ENCODE measurements at regions not wholly inside any gene's neighbourhood (a gene's known extent, or its start where the extent isn't known, plus 50 kb on each side); places are given as distances from the start of the nearest gene placed in this dataset.
"Not testable (repeated sequence)": the region's sequence is repeated elsewhere in the genome, so short reads cannot be mapped to it uniquely, and the experiment has no call there.

GRCh38 chr2:10224734-10225133 is 78.0 kb upstream of the HPCAL1 start:
- no peaks in the 10 kb centered on the region for H3K36me3 ChIP-seq (ENCODE audit: control insufficient read depth in 3 of 3, insufficient read depth in 2 of 3, low read depth in 1 of 3, low read length in 3 of 3)
- 79 to 91% (median 86%) methylated on average over 7 of the region's 7 CpGs for WGBS, 3 donors
- no peak overlapping the region for H3K27ac ChIP-seq (ENCODE audit: low read depth in 1 of 3, low read length in 2 of 3)
- no peak for FAIRE-seq
- no peaks in the 10 kb centered on the region for H3K27me3 ChIP-seq (ENCODE audit: control insufficient read depth in 3 of 3, insufficient read depth in 3 of 3, low read length in 3 of 3)
- no peak for DNase-seq
- no peak overlapping the region for H3K4me3 ChIP-seq (ENCODE audit: low read depth in 1 of 3, low read length in 3 of 3)
- H3K9me3 ChIP-seq (ENCODE audit: control insufficient read depth in 2 of 2, insufficient read depth in 1 of 2, low read depth in 1 of 2, low read length in 1 of 2) = no peaks in the 10 kb centered on the region
- peaks cover 2 to 46% (median 4%) of the 10 kb centered on the region in 3 donors for H3K4me1 ChIP-seq (ENCODE audit: control insufficient read depth in 3 of 3, insufficient read depth in 2 of 3, low read depth in 1 of 3, low read length in 2 of 3)

- WGBS, 3 donors = 18 to 64% (median 39%) methylated on average over 15 of the region's 15 CpGs
- H3K4me1 ChIP-seq (ENCODE audit: control insufficient read depth in 3 of 3, insufficient read depth in 2 of 3, low read depth in 1 of 3, low read length in 2 of 3) = peaks cover 2 to 48% (median 4%) of the 10 kb centered on the region in 3 donors
- no peaks in the 10 kb centered on the region for H3K27me3 ChIP-seq (ENCODE audit: control insufficient read depth in 3 of 3, insufficient read depth in 3 of 3, low read length in 3 of 3)
- no peak overlapping the region for H3K4me3 ChIP-seq (ENCODE audit: low read depth in 1 of 3, low read length in 3 of 3)
- peak overlapping the region in 2 of 3 donors; percentile 9 to 23 for H3K27ac ChIP-seq (ENCODE audit: low read depth in 1 of 3, low read length in 2 of 3)
- FAIRE-seq (no peak), DNase-seq (peak; percentile 63 to 67)
- no peaks in the 10 kb centered on the region for H3K9me3 ChIP-seq (ENCODE audit: control insufficient read depth in 2 of 2, insufficient read depth in 1 of 2, low read depth in 1 of 2, low read length in 1 of 2)
- no peaks in the 10 kb centered on the region for H3K36me3 ChIP-seq (ENCODE audit: control insufficient read depth in 3 of 3, insufficient read depth in 2 of 3, low read depth in 1 of 3, low read length in 3 of 3)
These were observed 77.2 kb upstream of the HPCAL1 start for GRCh38 chr2:10225291-10226037.

GRCh38 chr2:10226038-10226724 is 76.5 kb upstream of the HPCAL1 start:
- FAIRE-seq = no peak
- H3K27ac ChIP-seq (ENCODE audit: low read depth in 1 of 3, low read length in 2 of 3) = peak overlapping the region in 1 of 3 donors; percentile 13
- DNase-seq = peak; percentile 63 to 72
- H3K27me3 ChIP-seq (ENCODE audit: control insufficient read depth in 3 of 3, insufficient read depth in 3 of 3, low read length in 3 of 3) = no peaks in the 10 kb centered on the region
- peaks cover 2 to 48% (median 4%) of the 10 kb centered on the region in 3 donors for H3K4me1 ChIP-seq (ENCODE audit: control insufficient read depth in 3 of 3, insufficient read depth in 2 of 3, low read depth in 1 of 3, low read length in 2 of 3)
- H3K36me3 ChIP-seq (ENCODE audit: control insufficient read depth in 3 of 3, insufficient read depth in 2 of 3, low read depth in 1 of 3, low read length in 3 of 3) = no peaks in the 10 kb centered on the region
- no peak overlapping the region for H3K4me3 ChIP-seq (ENCODE audit: low read depth in 1 of 3, low read length in 3 of 3)
- 32 to 68% (median 45%) methylated on average over 19 of the region's 19 CpGs for WGBS, 3 donors
- no peaks in the 10 kb centered on the region for H3K9me3 ChIP-seq (ENCODE audit: control insufficient read depth in 2 of 2, insufficient read depth in 1 of 2, low read depth in 1 of 2, low read length in 1 of 2)

GRCh38 chr2:10228611-10229365 is 73.9 kb upstream of the HPCAL1 start:
- DNase-seq (peak; percentile 87 to 94), FAIRE-seq (no peak)
- Histone ChIP-seq H3K36me3 (ENCODE audit: control insufficient read depth in 3 of 3, insufficient read depth in 2 of 3, low read depth in 1 of 3, low read length in 3 of 3) (no peaks in the 10 kb centered on the region), H3K4me3 (ENCODE audit: low read depth in 1 of 3, low read length in 3 of 3) (no peak overlapping the region), H3K27ac (ENCODE audit: low read depth in 1 of 3, low read length in 2 of 3) (peak overlapping the region in 2 of 3 donors; percentile 74 to 76), H3K9me3 (ENCODE audit: control insufficient read depth in 2 of 2, insufficient read depth in 1 of 2, low read depth in 1 of 2, low read length in 1 of 2) (no peaks in the 10 kb centered on the region), H3K4me1 (ENCODE audit: control insufficient read depth in 3 of 3, insufficient read depth in 2 of 3, low read depth in 1 of 3, low read length in 2 of 3) (peaks cover 2 to 48% (median 4%) of the 10 kb centered on the region in 3 donors), H3K27me3 (ENCODE audit: control insufficient read depth in 3 of 3, insufficient read depth in 3 of 3, low read length in 3 of 3) (no peaks in the 10 kb centered on the region)
- 14 to 59% (median 37%) methylated on average over 19 to 20 of the region's 20 CpGs for WGBS, 3 donors

GRCh38 chr2:10229462-10230099 is 73.1 kb upstream of the HPCAL1 start:
- no peak overlapping the region for H3K4me3 ChIP-seq (ENCODE audit: low read depth in 1 of 3, low read length in 3 of 3)
- 58 to 74% (median 72%) methylated on average over 9 of the region's 9 CpGs for WGBS, 3 donors
- DNase-seq = peak in 1 of 2 donors; percentile 19
- H3K27ac ChIP-seq (ENCODE audit: low read depth in 1 of 3, low read length in 2 of 3) = peak overlapping the region in 1 of 3 donors; percentile 76
- H3K27me3 ChIP-seq (ENCODE audit: control insufficient read depth in 3 of 3, insufficient read depth in 3 of 3, low read length in 3 of 3) = no peaks in the 10 kb centered on the region
- FAIRE-seq = no peak
- no peaks in the 10 kb centered on the region for H3K9me3 ChIP-seq (ENCODE audit: control insufficient read depth in 2 of 2, insufficient read depth in 1 of 2, low read depth in 1 of 2, low read length in 1 of 2)
- H3K36me3 ChIP-seq (ENCODE audit: control insufficient read depth in 3 of 3, insufficient read depth in 2 of 3, low read depth in 1 of 3, low read length in 3 of 3) = no peaks in the 10 kb centered on the region
- peaks cover 2 to 48% (median 4%) of the 10 kb centered on the region in 3 donors for H3K4me1 ChIP-seq (ENCODE audit: control insufficient read depth in 3 of 3, insufficient read depth in 2 of 3, low read depth in 1 of 3, low read length in 2 of 3)

- H3K27me3 ChIP-seq (ENCODE audit: control insufficient read depth in 3 of 3, insufficient read depth in 3 of 3, low read length in 3 of 3) = no peaks in the 10 kb centered on the region
These were observed 72.2 kb upstream of the HPCAL1 start for GRCh38 chr2:10230499-10230898.

GRCh38 chr2:10230921-10231320 is 71.8 kb upstream of the HPCAL1 start:
- not testable (repeated sequence) for DNase-seq; FAIRE-seq; H3K36me3 ChIP-seq (ENCODE audit: control insufficient read depth in 3 of 3, insufficient read depth in 2 of 3, low read depth in 1 of 3, low read length in 3 of 3)

More at GRCh38 chr2:10230499-10230898, 72.2 kb upstream of the HPCAL1 start:
- 90 to 95% (median 92%) methylated on average over 5 of the region's 5 CpGs for WGBS, 3 donors
- Histone ChIP-seq H3K4me1 (ENCODE audit: control insufficient read depth in 3 of 3, insufficient read depth in 2 of 3, low read depth in 1 of 3, low read length in 2 of 3) (peaks cover 2 to 39% (median 4%) of the 10 kb centered on the region in 3 donors), H3K36me3 (ENCODE audit: control insufficient read depth in 3 of 3, insufficient read depth in 2 of 3, low read depth in 1 of 3, low read length in 3 of 3) (no peaks in the 10 kb centered on the region), H3K9me3 (ENCODE audit: control insufficient read depth in 2 of 2, insufficient read depth in 1 of 2, low read depth in 1 of 2, low read length in 1 of 2) (no peaks in the 10 kb centered on the region), H3K4me3 (ENCODE audit: low read depth in 1 of 3, low read length in 3 of 3) (no peak overlapping the region), H3K27ac (ENCODE audit: low read depth in 1 of 3, low read length in 2 of 3) (no peak overlapping the region)
- no peak for FAIRE-seq
- no peak for DNase-seq

More at GRCh38 chr2:10230921-10231320, 71.8 kb upstream of the HPCAL1 start:
- 87 to 91% (median 90%) methylated on average over 11 of the region's 11 CpGs for WGBS, 3 donors
- not testable (repeated sequence) for H3K27ac ChIP-seq (ENCODE audit: low read depth in 1 of 3, low read length in 2 of 3); H3K27me3 ChIP-seq (ENCODE audit: control insufficient read depth in 3 of 3, insufficient read depth in 3 of 3, low read length in 3 of 3); H3K9me3 ChIP-seq (ENCODE audit: control insufficient read depth in 2 of 2, insufficient read depth in 1 of 2, low read depth in 1 of 2, low read length in 1 of 2); H3K4me3 ChIP-seq (ENCODE audit: low read depth in 1 of 3, low read length in 3 of 3)
- peaks cover 2 to 35% (median 4%) of the 10 kb centered on the region in 3 donors for H3K4me1 ChIP-seq (ENCODE audit: control insufficient read depth in 3 of 3, insufficient read depth in 2 of 3, low read depth in 1 of 3, low read length in 2 of 3)
